Activated CD4-positive, alpha-beta T cell treated with anti-CD3 and anti-CD28 coated beads for 36 hours (primary cell): ENCODE measurements at regions not wholly inside any gene's neighbourhood (a gene's known extent, or its start where the extent isn't known, plus 50 kb on each side); places are given as distances from the start of the nearest gene placed in this dataset.
A peak's percentile ranks its signal among the peaks of the same experiment; 100 is the strongest.

Source experiments
- ATAC-seq: fragments of 200-7000 bp; cut with Tn5 transposase; one replicate; pipeline ENCODE4 v1.10.0; 2021; ENCODE audit warnings: mild to moderate bottlenecking, moderate library complexity
- CTCF ChIA-PET: fragments of 350-600 bp; sonication (Branson Sonifier 250); formaldehyde crosslinking; loops from one replicate; lab custom pipeline; 2021; ENCODE audit warnings: antibody characterized with exemption; lab: Charles Lee
- POLR2A ChIA-PET: fragments of 350-600 bp; sonication (Branson Sonifier 250); formaldehyde crosslinking; loops from one replicate; lab custom pipeline; 2021; ENCODE audit warnings: antibody characterized with exemption, inconsistent platforms; lab: Charles Lee
- DNase-seq: peaks from one replicate; pipeline ENCODE4 v3.0.0-alpha.2; 2020
- H3K27ac Mint-ChIP-seq: one replicate; pipeline ENCODE4 v1.8.0; 2021; ENCODE audit warnings: mixed read lengths
- H3K27me3 Mint-ChIP-seq: one replicate; pipeline ENCODE4 v1.8.0; 2021; ENCODE audit warnings: mixed read lengths
- H3K36me3 Mint-ChIP-seq: one replicate; pipeline ENCODE4 v1.8.0; 2021; ENCODE audit warnings: low read depth, mixed read lengths
- H3K4me1 Mint-ChIP-seq: one replicate; pipeline ENCODE4 v1.8.0; 2021; ENCODE audit warnings: mixed read lengths
- H3K4me3 Mint-ChIP-seq: one replicate; pipeline ENCODE4 v1.8.0; 2021; ENCODE audit warnings: mild to moderate bottlenecking, moderate library complexity, mixed read lengths
- H3K9me3 Mint-ChIP-seq: one replicate; pipeline ENCODE4 v1.8.0; 2021; ENCODE audit warnings: low read depth, mixed read lengths
- intact Hi-C, 2 experiments: fragments of 100-400 bp; cut with DNase I in 1 of 2; cut with micrococcal nuclease in 1 of 2; formaldehyde crosslinking; loops; one replicate each; pipeline versions ENCODE4 v1.14.2 to v1.15.1; 2022 to 2024; cut with DNase I, micrococcal nuclease

GRCh38 chr12:13362260-13362841 is 165.8 kb downstream of the EMP1 start:
- DNase-seq (peak; percentile 68), ATAC-seq (peak; percentile 78)
- Mint-ChIP-seq H3K36me3 (no peaks in the 10 kb centered on the region), H3K9me3 (no peaks in the 10 kb centered on the region), H3K4me1 (no peaks in the 10 kb centered on the region), H3K27ac (no peak overlapping the region), H3K4me3 (no peak overlapping the region), H3K27me3 (peaks cover 24% of the 10 kb centered on the region)
- intact Hi-C loops: loop anchor here in 1 of 2 experiments (5.0 kb wide), 2 partner anchors 300 to 805 kb away; no protein-coding TSS in a partner anchor
- ChIA-PET CTCF (interaction anchor here (0.6 to 3.3 kb wide), 16 partner anchors 9 to 805 kb away, joined by 3 to 14 read pairs (median 3); no protein-coding TSS in a partner anchor), POLR2A (no interaction called here)

DNA sequence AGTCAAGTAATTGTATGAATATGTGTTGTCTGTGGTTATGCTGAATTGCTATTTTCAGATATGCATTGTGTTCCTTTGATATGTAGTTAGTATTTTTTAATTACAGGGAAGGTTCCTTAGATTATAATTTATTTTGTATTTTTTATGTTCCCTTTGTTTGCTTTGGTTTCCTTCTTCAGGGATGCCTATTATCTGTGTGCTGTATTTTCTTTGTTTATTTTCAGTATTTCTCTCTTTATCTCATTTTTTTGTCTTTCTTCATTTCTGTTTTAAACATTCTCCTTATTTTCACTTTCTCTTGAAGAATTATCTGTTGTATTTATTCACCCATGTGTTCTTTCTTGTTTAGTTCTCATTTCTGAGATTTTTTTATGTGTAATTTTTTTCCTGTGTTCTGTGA is 163.1 kb downstream of the EMP1 start:
- ChIA-PET POLR2A (no interaction called here), CTCF (interaction anchor here (3.3 kb wide), 1 partner anchor 12 kb away, joined by 14 read pairs; no protein-coding TSS in a partner anchor)
- no peak for ATAC-seq
- Mint-ChIP-seq H3K4me3 (no peak overlapping the region), H3K36me3 (no peaks in the 10 kb centered on the region), H3K4me1 (no peaks in the 10 kb centered on the region), H3K27me3 (peaks cover 29% of the 10 kb centered on the region), H3K9me3 (no peaks in the 10 kb centered on the region), H3K27ac (no peak overlapping the region)
- intact Hi-C loops: loop anchor here in 1 of 2 experiments (5.0 kb wide), 2 partner anchors 303 to 808 kb away; no protein-coding TSS in a partner anchor
- no peak for DNase-seq

- Mint-ChIP-seq H3K27me3 (peaks cover 29% of the 10 kb centered on the region), H3K36me3 (no peaks in the 10 kb centered on the region), H3K27ac (no peak overlapping the region), H3K4me3 (no peak overlapping the region), H3K4me1 (no peaks in the 10 kb centered on the region), H3K9me3 (no peaks in the 10 kb centered on the region)
- no peak for ATAC-seq
- intact Hi-C loops: no loop called here
- DNase-seq: no peak
- CTCF ChIA-PET: interaction anchor here (0.6 to 1.9 kb wide), 2 partner anchors 23 to 114 kb away, joined by 3 to 5 read pairs; no protein-coding TSS in a partner anchor
- POLR2A ChIA-PET: no interaction called here
Measured at GRCh38 chr12:13358391-13358905, 161.9 kb downstream of the EMP1 start.

- no peaks in the 10 kb centered on the region for H3K9me3 Mint-ChIP-seq
- no peak overlapping the region for H3K27ac Mint-ChIP-seq
- H3K36me3 Mint-ChIP-seq: no peaks in the 10 kb centered on the region
- no peak overlapping the region for H3K4me3 Mint-ChIP-seq
- ChIA-PET CTCF (interaction anchor here (0.9 kb wide), 1 partner anchor 72 kb away, joined by 5 read pairs; no protein-coding TSS in a partner anchor), POLR2A (no interaction called here)
- no peak for DNase-seq
- peaks cover 35% of the 10 kb centered on the region for H3K27me3 Mint-ChIP-seq
- peaks cover 9% of the 10 kb centered on the region for H3K4me1 Mint-ChIP-seq
- ATAC-seq: no peak
- intact Hi-C loops: no loop called here
Measured at GRCh38 chr12:13350946-13351345, 154.4 kb downstream of the EMP1 start.

GRCh38 chr12:13350381-13350780 is 153.9 kb downstream of the EMP1 start:
- H3K4me1 Mint-ChIP-seq: peaks cover 9% of the 10 kb centered on the region
- ChIA-PET CTCF (interaction anchor here (0.6 to 0.9 kb wide), 2 partner anchors 72 to 563 kb away, joined by 3 to 5 read pairs; no protein-coding TSS in a partner anchor), POLR2A (no interaction called here)
- intact Hi-C loops: no loop called here
- no peak overlapping the region for H3K27ac Mint-ChIP-seq
- no peaks in the 10 kb centered on the region for H3K9me3 Mint-ChIP-seq
- ATAC-seq: no peak
- H3K36me3 Mint-ChIP-seq: no peaks in the 10 kb centered on the region
- DNase-seq: no peak
- no peak overlapping the region for H3K4me3 Mint-ChIP-seq
- H3K27me3 Mint-ChIP-seq: peaks cover 33% of the 10 kb centered on the region

DNA sequence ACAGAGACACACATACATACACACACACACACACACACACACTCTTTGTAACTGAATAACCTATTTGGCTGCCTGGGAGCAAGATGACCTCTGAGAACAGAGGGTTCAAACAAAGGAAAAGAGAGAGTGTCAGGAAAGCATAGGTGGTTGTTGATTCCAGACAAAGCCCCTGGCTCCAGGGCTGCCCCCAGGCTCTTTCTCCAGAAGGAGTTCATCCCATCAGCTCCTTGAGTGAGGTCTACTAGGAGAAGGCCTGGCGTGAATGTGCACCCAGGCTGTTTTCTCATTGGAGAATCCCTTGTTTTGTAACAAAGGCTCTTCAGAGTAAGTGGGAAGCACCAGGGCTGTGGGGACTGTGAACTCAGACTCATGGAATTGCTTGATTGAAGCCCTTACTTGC is 151.9 kb downstream of the EMP1 start:
- ATAC-seq (no peak), DNase-seq (no peak)
- CTCF ChIA-PET: interaction anchor here (0.6 kb wide), 1 partner anchor 446 kb away, joined by 3 read pairs; no protein-coding TSS in a partner anchor
- Mint-ChIP-seq H3K9me3 (no peaks in the 10 kb centered on the region), H3K4me3 (no peak overlapping the region), H3K4me1 (peaks cover 13% of the 10 kb centered on the region), H3K36me3 (no peaks in the 10 kb centered on the region), H3K27me3 (peaks cover 43% of the 10 kb centered on the region), H3K27ac (no peak overlapping the region)
- intact Hi-C loops: loop anchor here (5.0 to 10.0 kb wide), 2 partner anchors 71 to 184 kb away; no protein-coding TSS in a partner anchor
- POLR2A ChIA-PET: no interaction called here

GRCh38 chr12:13347241-13348043 is 150.9 kb downstream of the EMP1 start:
- peaks cover 45% of the 10 kb centered on the region for H3K27me3 Mint-ChIP-seq
- ATAC-seq (peak; percentile 92), DNase-seq (peak; percentile 82)
- ChIA-PET POLR2A (interaction anchor here (0.6 to 0.9 kb wide), 2 partner anchors 8 to 301 kb away, joined by 3 read pairs; no protein-coding TSS in a partner anchor), CTCF (interaction anchor here (0.6 to 1.8 kb wide), 3 partner anchors 92 to 447 kb away, joined by 3 to 6 read pairs (median 3); no protein-coding TSS in a partner anchor)
- intact Hi-C loops: loop anchor here (1.0 to 10.0 kb wide), 5 partner anchors 70 to 448 kb away; partner anchors contain the start of genes EMP1 (in 1 of the 2) and GSG1 (in 1 of the 2)
- H3K9me3 Mint-ChIP-seq: no peaks in the 10 kb centered on the region
- H3K27ac Mint-ChIP-seq: peak overlapping the region; percentile 21
- peaks cover 23% of the 10 kb centered on the region for H3K4me1 Mint-ChIP-seq
- no peaks in the 10 kb centered on the region for H3K36me3 Mint-ChIP-seq
- H3K4me3 Mint-ChIP-seq: no peak overlapping the region

DNA sequence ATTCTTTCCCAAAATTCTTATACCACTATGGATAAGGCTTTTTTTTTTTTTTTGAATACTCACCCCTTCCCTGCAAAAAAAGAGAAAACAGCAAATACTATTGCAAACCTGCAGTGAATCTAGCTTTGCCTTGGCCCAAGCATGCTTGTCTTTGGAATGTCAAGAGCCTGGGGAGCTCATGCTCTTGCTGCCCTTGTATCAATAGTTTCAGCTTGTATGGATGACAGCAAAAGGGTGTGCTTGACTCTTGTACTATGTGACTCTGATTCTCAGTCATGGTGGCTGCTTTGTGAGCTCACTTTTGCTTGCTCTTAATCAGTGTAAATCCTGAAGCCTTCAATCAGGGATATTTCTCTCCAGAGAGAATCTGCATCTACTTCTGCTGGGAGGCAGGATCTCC is 149.2 kb downstream of the EMP1 start:
- peaks cover 48% of the 10 kb centered on the region for H3K27me3 Mint-ChIP-seq

GRCh38 chr12:13343375-13343774 is 146.8 kb downstream of the EMP1 start:
- DNase-seq (no peak), ATAC-seq (no peak)
- Mint-ChIP-seq H3K36me3 (no peaks in the 10 kb centered on the region), H3K27ac (no peak overlapping the region), H3K4me3 (no peak overlapping the region), H3K9me3 (no peaks in the 10 kb centered on the region), H3K4me1 (peaks cover 23% of the 10 kb centered on the region), H3K27me3 (peaks cover 42% of the 10 kb centered on the region)
- POLR2A ChIA-PET: no interaction called here
- CTCF ChIA-PET: no interaction called here
- intact Hi-C loops: loop anchor here in 1 of 2 experiments (10.0 kb wide), 1 partner anchor 179 kb away; no protein-coding TSS in a partner anchor

More for the DNA sequence above, 149.2 kb downstream of the EMP1 start:
- intact Hi-C loops: loop anchor here (5.0 to 10.0 kb wide), 2 partner anchors 68 to 181 kb away; no protein-coding TSS in a partner anchor
- H3K36me3 Mint-ChIP-seq: no peaks in the 10 kb centered on the region
- DNase-seq: no peak
- POLR2A ChIA-PET: no interaction called here
- CTCF ChIA-PET: interaction anchor here (0.6 to 1.2 kb wide), 2 partner anchors 17 to 216 kb away, joined by 3 to 6 read pairs; no protein-coding TSS in a partner anchor
- no peaks in the 10 kb centered on the region for H3K9me3 Mint-ChIP-seq
- H3K4me3 Mint-ChIP-seq: no peak overlapping the region
- ATAC-seq: no peak
- peaks cover 23% of the 10 kb centered on the region for H3K4me1 Mint-ChIP-seq
- no peak overlapping the region for H3K27ac Mint-ChIP-seq

DNA sequence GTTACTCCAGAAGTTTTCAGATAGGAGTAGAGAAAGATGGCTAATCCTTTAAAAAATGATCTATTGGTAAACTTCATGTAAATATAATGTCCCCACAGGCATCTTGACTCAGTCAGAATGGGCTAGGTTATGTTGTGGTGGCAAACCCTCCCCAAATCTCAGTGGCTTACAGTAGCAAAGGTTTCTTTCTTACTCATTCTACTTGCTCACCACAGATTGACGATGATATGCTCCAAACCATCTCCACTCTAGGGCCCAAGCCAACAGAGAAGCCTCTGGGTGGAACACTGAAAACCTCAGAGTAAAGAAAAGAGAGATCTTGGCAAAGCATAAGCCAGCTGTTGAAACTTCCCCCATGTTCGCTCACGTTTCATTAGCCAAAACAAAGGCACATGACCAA is 146.4 kb downstream of the EMP1 start:
- DNase-seq (peak; percentile 60), ATAC-seq (peak; percentile 38)
- Mint-ChIP-seq H3K4me1 (peaks cover 19% of the 10 kb centered on the region), H3K36me3 (no peaks in the 10 kb centered on the region), H3K27ac (no peak overlapping the region), H3K9me3 (no peaks in the 10 kb centered on the region), H3K27me3 (peaks cover 40% of the 10 kb centered on the region), H3K4me3 (no peak overlapping the region)
- ChIA-PET POLR2A (no interaction called here), CTCF (no interaction called here)
- intact Hi-C loops: loop anchor here in 1 of 2 experiments (10.0 kb wide), 1 partner anchor 178 kb away; no protein-coding TSS in a partner anchor

GRCh38 chr12:13340149-13340548 is 143.6 kb downstream of the EMP1 start:
- ChIA-PET CTCF (interaction anchor here (0.6 kb wide), 1 partner anchor 21 kb away, joined by 3 read pairs; no protein-coding TSS in a partner anchor), POLR2A (no interaction called here)
- no peak for DNase-seq
- H3K9me3 Mint-ChIP-seq: no peaks in the 10 kb centered on the region
- no peaks in the 10 kb centered on the region for H3K36me3 Mint-ChIP-seq
- ATAC-seq: no peak
- peaks cover 14% of the 10 kb centered on the region for H3K4me1 Mint-ChIP-seq
- intact Hi-C loops: loop anchor here in 1 of 2 experiments (10.0 kb wide), 1 partner anchor 175 kb away; no protein-coding TSS in a partner anchor
- peaks cover 36% of the 10 kb centered on the region for H3K27me3 Mint-ChIP-seq
- H3K4me3 Mint-ChIP-seq: no peak overlapping the region
- no peak overlapping the region for H3K27ac Mint-ChIP-seq
